ENCODE measurements at regions not wholly inside any gene's neighbourhood (a gene's known extent, or its start where the extent isn't known, plus 50 kb on each side); places are given as distances from the start of the nearest gene placed in this dataset.
"Not testable (repeated sequence)": the region's sequence is repeated elsewhere in the genome, so short reads cannot be mapped to it uniquely, and the experiment has no call there.

DNA sequence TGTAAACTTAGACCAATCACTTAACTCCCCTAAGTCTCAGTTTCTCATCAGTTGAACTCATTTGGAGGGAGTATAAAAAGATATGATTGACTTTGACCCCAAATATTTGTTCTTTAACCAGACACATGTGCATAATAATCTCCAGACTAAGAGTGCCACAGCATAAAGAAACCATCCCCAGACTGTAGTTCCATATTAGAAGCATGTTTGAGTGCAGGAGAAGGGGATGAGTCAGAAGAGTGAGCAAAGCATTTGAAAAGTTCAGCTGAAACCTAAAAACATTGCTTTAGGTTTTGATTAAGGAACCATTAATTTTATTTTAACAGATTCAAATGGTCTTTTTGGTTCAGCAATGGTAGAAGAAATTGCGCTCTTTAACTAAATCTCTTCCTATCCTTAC is 654.8 kb downstream of the UTRN start:
- no peak for DNase-seq

DNA sequence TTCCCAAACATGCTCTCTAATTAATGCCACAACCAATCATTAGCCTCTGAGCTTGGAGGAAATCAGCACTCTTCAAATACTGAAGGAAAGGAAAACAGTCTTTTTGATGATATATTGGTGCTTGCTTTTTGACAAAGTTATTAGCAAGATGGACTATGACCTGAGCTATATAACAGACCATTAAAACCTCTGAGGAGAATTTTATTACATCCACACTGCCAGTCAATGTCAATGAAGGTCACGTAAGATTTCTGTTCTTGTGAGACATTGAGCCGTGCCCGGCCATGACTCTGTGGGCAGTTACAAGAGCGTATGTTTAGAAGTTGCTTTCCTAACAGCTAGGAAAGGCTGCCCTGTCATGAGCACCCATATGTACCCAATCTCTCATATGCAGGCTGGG is 659.0 kb downstream of the UTRN start:
- no peak for DNase-seq

DNA sequence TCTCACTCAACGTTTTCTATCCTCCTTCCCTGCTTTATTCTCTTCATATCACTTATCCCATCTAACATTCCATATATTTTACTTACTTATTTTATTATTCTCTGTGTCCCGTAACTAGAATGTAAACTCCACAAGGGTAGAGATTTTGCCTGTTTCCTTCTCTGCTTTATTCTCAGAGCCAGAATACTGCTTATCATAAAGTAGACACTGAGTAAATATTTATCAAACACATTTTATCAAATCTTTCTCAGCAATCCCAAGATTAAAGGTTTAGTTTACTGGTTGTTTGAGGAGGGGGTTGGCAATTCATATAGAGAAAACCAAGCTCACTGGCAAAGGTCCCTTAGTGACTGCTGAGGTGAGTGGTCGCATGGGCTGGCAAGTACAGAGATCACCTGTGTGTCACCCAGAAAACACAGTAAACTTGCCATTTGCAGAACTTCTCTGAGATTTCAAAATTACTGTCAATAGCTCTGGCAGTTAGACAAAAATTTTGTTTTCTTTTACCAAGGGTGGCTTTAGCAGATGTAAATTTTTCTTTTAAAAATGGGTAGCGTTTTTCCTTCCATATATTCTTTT is 662.4 kb downstream of the UTRN start:
- no peak for DNase-seq

DNA sequence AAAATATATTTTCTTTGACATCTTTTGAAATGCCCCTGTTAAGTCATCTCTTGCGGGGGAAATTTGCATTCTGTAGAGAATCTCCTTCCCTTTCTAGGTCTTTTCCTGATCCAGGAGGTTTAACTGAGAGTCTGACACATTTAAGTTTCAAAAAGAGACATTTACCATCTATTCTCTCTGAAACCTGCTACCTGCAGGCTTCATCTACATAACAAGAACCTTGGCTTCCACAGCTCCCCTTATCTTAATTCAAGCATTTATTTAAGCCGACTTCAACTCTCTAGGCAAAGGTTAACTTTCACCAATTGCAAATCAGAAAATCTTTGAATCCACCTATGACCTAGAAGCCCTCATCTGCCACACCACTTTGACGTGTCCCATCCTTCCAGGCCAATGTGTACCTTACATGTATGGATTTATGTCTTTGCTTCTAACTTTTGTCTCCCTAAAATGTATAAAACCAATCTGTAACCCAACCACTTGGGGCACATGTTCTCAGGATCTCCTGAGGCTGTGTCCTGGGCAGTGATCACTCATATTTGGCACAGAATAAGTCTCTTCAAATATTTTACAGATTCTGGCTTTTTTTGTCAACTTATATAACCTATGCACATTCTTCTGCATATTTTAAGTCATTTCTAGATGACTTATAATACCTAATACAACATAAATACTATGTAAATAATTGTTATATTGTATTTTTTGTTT is 666.7 kb downstream of the UTRN start:
- no peak for DNase-seq

DNA sequence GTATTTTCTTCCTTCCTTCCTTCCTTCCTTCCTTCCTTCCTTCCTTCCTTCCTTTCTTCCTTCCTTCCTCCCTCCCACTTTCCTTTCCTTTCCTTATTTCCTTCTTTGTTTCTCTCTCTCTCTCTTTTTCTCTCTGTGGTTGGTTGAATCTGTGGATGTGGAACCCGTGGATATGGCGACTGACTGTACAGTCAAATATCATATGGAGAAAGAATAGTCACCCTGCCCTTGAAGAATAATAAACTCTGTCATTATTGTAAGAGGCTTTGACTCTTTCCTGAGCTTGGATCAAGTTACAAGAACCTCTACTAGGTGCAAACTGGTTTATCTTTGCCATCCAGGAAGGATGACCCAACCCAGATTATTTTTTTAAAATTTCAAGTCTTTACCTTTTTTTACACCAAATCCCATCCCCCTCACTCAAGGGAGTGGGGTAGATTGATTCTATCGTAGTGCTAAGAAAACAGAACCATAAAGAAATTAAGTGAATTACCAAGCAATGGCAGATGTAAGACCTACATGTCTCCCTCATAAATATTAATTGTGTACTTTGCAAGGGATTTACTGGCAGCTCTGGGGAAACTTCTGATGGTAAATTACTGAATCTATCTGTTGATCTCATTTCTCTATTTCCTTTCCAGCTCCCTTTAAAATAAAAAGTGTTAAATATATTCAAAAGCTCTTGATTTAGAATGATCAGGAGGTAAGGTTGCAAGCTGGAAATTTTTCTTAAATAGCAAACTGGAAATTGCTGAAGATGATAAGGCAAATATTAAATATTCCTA is 667.5 kb downstream of the UTRN start:
- DNase-seq: no peak

DNA sequence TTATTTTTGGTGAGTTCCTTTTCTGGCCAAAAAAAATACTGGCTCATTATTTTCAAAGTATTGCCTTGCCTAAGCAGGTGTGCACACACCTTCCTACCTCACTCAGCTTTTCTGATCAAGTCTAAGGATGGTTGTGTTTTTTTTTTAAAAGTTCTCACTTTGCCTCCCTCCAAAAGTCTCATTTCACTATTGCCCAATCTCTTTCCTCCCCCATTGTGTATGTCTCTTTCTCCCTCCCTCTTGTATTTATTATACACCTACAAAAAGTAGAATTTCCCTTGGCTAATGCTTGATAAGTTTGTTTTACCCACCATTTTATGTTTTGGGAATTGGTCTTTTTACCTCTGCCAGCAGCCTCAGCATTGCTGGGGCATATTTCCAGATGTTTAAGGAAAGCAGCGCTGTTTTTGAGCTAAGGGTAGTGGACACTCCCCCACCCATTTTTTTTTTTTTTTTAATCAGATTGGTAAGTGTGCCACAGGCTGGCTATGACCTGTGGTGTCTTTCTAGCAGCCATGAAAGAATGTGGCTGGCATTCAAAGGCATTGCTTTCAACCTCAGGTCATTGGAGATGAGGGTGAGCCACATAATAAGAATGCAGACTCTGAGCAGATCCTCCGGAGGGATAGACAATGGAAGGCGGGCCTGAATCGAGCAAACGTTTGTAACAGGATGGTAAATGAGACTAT is 668.6 kb downstream of the UTRN start:
- DNase-seq: no peak

DNA sequence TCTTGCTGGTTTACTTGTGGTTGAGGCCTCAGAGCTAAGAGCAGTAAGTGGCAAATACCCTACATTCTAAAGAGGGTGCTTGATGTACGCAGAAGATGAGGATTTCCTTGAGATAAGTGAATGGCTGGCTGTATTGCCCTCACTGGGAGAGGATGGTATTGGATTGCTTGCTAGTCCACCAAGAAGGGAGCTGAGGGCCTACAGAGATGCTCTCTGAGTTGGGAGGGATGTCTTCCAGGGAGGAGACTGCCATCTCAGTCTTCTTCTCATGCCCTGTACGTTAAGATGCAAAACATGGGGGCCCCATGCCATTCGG is 669.1 kb downstream of the UTRN start:
- DNase-seq: no peak

DNA sequence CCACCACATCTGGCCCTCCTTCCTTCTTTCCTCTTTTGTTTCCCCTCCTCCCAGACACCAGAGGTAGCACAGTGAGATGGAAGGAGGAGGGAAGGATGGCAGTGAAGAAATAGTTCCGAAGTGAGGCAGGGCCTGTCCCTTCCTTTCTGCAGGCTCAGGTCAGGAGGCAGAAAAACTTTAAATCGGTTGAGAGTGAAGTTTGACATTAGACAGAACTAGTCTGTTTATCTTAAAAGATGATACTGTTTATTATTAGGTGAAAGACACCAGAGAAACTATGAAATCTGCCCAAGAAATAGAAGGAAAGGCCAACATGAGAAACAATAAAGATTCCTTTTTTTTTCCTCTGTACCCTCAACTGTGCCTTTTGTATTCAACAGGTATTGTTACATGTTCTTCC is 670.3 kb downstream of the UTRN start:
- no peak for DNase-seq

DNA sequence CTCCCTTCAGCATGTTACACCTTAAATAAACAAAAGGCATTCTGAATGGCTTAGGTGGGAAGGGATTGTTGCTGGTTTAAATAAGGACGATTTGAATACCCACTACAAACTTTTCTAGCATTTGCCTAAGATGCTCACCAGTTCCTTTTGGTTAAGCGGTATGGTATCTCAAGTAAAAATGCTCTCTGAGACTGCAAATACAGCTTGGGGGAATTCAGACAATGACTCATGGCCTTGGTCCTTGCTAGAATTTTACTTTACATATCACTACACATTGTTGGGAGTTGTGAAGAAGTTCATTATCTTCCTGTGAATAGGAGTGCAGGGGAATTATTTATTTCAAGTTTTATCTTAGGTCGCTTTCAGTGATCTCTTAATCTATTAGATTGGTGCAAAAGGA is 670.7 kb downstream of the UTRN start:
- no peak for DNase-seq

DNA sequence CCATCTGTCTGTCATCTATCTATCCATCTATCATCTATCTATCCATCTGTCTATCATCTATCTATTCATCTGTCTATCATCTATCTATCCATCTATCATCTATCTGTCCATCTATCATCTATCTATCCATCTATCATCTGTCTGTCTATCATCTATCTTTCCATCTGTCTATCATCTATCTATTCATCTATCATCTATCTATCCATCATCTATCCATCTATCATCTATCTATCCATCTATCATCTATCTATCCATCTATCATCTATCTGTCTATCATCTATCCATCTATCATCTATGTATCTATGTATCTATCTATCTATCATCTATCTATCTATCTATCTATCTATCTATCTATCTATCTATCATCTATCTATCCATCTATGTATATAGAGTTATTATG is 671.6 kb downstream of the UTRN start:
- not testable (repeated sequence) for DNase-seq

DNA sequence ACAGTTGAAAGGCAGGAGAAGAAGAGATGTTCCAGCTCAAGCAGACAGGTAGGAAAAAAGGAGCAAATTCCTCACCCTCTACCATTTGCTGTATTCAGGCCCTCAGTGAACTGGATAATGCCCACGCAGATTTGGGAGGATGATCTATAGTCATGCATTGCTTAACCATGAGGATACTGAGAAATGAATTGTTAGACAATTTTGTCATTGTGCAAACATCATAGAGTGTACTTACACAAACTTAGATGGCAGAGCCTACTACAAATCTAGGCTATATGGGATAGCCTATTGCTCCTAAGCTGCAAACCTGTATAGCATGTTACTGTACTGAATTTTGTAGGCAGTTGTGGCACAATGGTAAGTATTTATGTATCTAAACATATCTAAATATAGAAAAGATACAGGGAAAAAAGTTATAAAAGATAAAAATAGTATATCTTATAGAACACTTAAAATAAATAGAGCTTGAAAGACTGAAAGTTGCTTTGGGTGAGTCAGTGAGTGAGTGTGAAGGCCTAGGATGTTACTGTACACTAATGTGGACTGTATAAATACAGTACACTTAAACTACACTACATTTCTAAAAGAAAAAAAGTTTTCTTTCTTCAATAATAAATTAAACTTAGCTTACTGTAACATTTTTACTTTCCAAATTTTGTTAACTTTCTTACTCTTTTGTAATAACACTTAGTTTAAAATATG is 672.3 kb downstream of the UTRN start:
- DNase-seq: no peak

DNA sequence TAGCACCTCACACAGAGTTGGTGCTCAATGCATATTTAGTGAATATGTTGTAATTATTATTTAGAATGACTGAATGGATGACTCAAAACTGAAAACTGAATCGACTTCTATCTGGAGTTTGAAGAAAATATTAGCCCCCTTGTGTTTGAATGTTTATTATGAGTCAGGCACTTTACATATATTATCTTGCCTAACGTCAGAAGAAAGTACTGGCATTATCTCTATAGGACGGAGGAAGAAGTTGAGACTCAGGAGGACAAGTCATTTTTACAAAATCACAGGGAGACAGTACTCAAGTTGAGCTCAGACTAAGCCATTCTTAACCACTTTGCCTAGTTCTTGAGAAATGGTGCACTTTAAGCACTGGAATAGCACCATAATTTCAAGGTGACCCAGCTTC is 684.0 kb downstream of the UTRN start:
- no peak for DNase-seq

DNA sequence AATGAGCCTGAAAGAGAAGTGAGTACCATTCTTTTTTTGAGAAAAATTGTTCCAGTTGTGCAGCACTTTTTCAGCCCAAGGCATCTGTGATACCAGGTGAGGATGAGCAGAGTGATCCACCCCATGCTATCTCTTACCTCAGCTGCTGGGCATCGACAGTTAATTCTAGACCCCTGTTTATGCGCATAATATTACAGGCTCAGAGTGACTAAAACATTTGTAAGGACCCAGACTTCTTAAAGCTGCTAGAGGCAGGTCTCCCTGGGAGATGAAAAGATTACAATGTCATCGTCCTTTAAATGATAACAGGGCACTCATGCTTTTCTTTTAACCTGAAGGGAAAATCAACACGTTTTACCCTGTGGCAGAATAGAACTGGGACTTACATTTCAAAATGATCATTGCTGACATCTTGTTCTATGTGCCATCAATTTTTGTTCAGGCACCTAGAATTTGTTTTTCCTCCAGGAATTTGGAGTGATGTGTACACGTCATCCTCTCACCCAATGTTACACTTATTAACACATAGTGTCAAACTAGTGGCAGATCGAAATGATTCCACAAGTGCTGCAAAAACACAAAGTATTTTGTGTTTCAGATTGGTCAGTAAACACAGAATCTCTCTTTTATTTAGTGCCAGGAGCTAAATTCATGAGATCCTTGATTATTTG is 684.6 kb downstream of the UTRN start:
- no peak for DNase-seq

DNA sequence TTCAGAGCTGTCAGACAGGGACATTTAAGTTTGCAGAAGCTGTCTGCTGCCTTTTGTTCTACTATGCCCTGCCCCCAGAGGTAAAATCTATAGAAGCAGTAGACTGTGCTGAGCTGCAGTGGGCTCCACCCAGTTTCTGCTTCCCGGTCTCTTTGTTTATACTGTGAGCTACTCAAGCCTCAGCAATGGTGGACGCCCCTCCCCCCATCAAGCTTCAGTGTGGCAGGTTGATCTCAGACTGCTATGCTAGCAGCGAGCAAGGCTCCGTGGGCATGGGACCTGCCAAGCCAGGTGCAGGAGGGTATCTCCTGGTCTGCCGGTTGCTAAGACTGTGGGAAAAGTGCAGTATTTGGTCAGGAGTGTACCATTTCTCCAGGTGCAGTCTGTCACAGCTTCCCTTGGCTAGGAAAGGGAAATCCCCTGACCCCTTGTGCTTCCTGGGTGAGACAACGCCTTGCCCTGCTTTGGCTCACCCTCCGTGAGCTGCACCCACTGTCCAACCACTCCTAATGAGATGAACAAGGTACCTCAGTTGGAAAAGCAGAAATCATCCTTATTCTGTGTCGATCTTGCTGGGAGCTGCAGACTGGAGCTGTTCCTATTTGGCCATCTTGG is 692.2 kb downstream of the UTRN start:
- not testable (repeated sequence) for DNase-seq

DNA sequence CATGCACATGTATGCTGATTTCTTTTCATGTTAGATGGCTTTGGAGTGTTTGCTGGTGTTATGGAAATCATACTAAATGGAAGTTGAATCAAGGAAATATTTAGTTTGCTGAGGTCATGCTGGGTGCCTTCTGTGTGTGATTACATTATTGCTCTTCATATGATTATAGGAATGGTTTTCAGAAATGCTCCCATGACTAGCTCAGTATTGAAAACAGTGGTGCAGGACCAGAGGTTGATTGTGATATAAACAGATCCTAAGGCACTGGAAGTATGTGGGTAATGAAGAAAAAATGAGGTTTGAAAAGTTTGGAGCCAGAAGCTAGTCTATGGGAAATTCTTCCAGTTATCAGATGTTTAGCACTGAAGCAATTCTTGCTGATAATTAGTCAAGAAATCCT is 693.1 kb downstream of the UTRN start:
- DNase-seq: no peak

DNA sequence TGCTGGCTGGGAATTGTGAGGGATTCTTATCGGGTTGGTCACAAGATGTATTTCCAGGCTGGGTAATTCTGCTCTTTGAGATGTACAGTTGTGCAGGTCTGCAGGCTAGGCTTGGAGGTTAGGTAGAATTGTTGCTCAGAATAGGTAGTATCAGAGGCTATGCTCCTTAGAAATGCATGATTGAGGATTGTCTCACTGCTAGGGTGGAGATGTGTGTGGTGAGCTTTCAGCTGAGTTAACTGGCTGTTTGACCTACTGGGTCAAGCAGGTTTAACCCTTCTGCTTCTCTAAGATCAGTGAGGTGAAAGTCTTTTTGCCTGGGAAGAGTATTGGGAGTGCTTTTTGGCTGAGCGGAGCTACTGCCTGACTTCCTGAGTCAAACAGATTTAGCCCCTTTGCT is 701.1 kb downstream of the UTRN start:
- no peak for DNase-seq

DNA sequence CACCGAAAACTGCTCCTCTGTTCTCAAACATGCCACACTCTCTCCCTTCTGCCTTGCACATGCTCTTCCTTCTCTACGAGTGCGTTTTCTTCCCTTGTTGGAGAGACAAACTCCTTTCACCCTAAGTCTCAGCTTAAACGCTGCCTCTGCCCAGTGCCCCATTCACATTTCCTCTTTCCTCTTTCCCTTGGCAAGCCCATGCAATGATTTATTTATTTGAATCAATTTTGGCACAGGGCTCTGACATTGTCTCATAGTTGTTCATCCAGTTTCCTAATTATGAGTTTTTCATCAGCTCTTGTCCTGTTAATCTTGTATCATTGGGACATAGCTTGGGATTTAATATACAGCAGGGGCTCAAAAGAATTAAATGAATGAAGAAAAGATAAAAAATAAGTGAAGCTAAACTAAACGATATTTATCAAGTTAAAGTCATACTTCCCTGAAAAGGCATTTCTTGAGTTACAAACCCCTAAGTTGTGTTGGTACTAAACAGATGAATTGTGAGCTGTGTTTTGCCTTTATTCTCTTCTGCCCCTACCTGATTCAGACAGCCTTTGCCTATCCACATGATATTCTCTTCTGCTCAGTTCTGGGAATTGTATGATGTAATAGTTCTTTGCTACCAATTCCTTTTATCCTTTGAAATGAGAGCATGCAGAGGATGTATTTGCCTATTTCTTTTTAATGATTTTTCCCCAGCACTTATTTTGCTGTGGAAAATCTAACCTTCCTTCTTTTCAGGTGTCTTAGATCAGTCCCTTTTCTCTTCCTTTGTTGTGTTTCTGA is 704.4 kb downstream of the UTRN start:
- DNase-seq: no peak

DNA sequence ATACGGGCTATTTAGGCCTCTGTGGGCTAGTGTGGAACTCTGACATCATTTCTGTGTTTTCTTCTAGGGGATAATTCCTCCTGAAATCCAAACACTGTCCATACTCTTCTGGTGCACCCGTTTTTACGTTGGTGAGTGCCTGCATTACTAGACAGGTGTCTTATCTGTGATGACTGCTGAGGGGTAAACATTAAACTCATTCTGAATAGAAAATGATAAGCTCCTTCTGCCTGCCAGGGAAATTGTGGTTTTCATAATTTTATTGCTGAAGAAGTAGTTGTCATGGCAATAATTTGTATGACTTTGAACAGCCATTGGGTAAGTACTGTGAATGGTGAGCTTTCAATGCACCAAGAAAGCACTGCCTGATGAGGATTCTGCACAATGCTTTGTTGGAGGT is 705.6 kb downstream of the UTRN start:
- DNase-seq: no peak

DNA sequence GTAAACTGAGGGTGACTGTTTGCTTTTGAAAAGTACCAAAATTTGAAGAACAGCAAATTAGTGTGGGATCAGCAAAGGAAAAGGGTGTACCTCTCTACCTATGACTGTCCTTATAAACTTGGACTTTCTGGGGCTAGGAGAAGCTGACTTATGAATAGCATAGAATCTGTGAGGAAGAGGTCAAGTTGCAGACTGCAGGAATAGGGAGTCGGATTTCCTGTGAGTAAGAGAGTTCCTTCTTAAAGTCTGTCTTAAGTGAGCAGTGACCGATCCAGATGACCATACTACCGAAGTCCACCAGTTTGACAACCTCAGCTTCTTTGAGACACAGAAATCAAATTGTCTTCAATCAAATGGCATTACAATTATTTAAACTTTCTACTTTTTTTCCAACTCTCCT is 708.7 kb downstream of the UTRN start:
- DNase-seq: no peak

DNA sequence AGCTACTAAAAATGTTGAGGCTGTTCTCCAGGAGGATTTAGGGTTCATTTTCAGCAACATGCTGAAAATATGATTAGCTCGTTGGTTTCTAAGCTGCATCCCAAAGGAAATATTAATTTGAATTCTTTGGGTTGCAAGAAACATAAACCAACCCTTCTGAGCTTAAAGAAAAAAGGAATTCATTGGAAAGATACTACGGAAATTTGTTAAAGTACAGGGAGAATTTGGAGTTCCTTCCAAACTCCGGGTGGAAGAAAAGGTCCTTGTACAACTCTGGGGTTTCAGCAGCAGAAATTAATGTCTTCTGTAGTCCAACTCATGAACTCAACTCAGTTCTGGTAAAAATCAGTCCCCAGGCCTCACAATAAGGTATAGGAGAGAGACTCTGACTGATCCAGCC is 712.9 kb downstream of the UTRN start:
- DNase-seq: no peak

DNA sequence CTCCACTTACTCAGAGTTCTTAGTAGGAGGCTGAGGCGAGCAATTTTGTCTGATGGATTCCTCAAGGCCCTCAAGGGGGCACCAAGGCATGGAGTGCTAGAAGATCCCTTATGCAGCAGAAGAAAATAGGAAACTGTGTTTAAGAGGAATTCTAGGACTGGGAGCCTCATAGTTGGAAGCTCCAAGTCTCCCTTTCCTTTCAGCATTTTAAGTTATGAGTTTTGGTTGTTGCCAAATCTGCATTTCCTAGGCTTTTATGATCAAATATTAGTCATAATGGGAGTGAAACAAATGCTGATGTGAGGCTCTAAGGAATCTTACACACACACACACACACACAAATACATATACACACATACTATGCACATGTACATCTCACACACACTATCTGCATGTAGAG is 714.0 kb downstream of the UTRN start:
- no peak for DNase-seq

Measured in CD4-positive, alpha-beta T cell treated with Interleukin-1 beta for 1 hour (primary cell).